ENCODE measurements at regions not wholly inside any gene's neighbourhood (a gene's known extent, or its start where the extent isn't known, plus 50 kb on each side); places are given as distances from the start of the nearest gene placed in this dataset.

DNA sequence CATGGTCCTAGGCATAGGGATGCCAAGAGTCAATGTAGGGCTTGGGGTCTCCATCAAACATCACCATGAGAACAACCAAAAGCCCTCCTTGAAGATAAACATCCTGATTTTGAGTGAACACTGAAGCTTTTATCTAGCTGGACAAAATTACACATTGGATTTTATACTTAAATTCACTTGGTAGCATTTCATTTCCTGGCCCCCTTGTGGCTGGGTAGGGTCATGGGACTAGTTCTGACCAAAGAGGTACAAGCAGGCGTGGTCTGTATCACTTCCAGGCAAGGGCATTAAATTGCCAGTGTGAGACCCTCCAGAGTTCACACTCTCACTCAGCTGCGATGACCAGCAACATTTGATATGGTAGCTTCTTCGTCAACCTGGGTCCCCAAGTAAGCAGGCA lies 320.3 kb downstream of the ACTL7B start:
- peak; percentile 46 for TF ChIP-seq CTCF (IDR thresholded peaks at IDR 0.05; ENCODE audit: extremely low read depth, insufficient read depth, missing control alignments)
- DNase-seq (ENCODE audit: low spot score), result peak; percentile 28
- in situ Hi-C loops (cut with MboI; ENCODE audit: low pct_unique_long_range_greater_than_20kb, low sequenced_read_pairs, unreplicated experiment), result no loop called here

DNA sequence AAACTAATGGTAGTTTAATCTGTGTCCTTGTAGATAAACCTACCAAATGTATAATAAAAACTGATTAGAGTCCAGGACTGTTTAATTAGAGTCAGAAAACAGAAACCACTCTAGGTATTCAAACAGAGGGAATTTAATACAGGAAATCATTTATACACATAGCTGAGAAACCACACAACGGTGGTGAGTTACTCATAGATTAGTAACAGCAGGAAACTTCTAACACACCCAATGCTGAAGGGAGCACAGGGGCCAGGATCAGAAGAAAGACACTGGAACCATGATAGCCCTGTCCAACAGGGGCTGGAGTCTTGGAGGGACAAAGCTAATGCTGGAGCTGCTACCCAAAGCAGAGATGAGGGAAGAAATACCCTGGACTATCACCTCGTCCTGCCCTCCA lies 321.0 kb downstream of the ACTL7B start:
- in situ Hi-C loops (cut with MboI; ENCODE audit: low pct_unique_long_range_greater_than_20kb, low sequenced_read_pairs, unreplicated experiment), result no loop called here
- DNase-seq (ENCODE audit: low spot score), result no peak

GRCh38 chr9:108530141-108530540 lies 325.6 kb downstream of the ACTL7B start:
- in situ Hi-C loops (cut with MboI; ENCODE audit: low pct_unique_long_range_greater_than_20kb, low sequenced_read_pairs, unreplicated experiment), result no loop called here
- no peak for TF ChIP-seq CTCF (IDR thresholded peaks at IDR 0.05; ENCODE audit: extremely low read depth, insufficient read depth, missing control alignments)
- no peak for DNase-seq (ENCODE audit: low spot score)

More for the DNA sequence above, 321.0 kb downstream of the ACTL7B start:
- TF ChIP-seq CTCF (IDR thresholded peaks at IDR 0.05; ENCODE audit: extremely low read depth, insufficient read depth, missing control alignments), result no peak

- no peak for TF ChIP-seq CTCF (IDR thresholded peaks at IDR 0.05; ENCODE audit: extremely low read depth, insufficient read depth, missing control alignments)
- in situ Hi-C loops (cut with MboI; ENCODE audit: low pct_unique_long_range_greater_than_20kb, low sequenced_read_pairs, unreplicated experiment), result no loop called here
- no peak for DNase-seq (ENCODE audit: low spot score)
These were observed 327.6 kb downstream of the ACTL7B start for GRCh38 chr9:108528231-108528630.

- DNase-seq (ENCODE audit: low spot score), result no peak
- no peak for TF ChIP-seq CTCF (IDR thresholded peaks at IDR 0.05; ENCODE audit: extremely low read depth, insufficient read depth, missing control alignments)
- in situ Hi-C loops (cut with MboI; ENCODE audit: low pct_unique_long_range_greater_than_20kb, low sequenced_read_pairs, unreplicated experiment), result no loop called here
These were observed 329.3 kb downstream of the ACTL7B start for GRCh38 chr9:108526518-108526917.

- DNase-seq (ENCODE audit: low spot score), result no peak
- TF ChIP-seq CTCF (IDR thresholded peaks at IDR 0.05; ENCODE audit: extremely low read depth, insufficient read depth, missing control alignments), result no peak
- in situ Hi-C loops (cut with MboI; ENCODE audit: low pct_unique_long_range_greater_than_20kb, low sequenced_read_pairs, unreplicated experiment), result no loop called here
These were observed 330.6 kb downstream of the ACTL7B start for GRCh38 chr9:108525186-108525585.

GRCh38 chr9:108521063-108521590 lies 334.7 kb downstream of the ACTL7B start:
- TF ChIP-seq CTCF (IDR thresholded peaks at IDR 0.05; ENCODE audit: extremely low read depth, insufficient read depth, missing control alignments), result no peak
- no peak for DNase-seq (ENCODE audit: low spot score)
- in situ Hi-C loops (cut with MboI; ENCODE audit: low pct_unique_long_range_greater_than_20kb, low sequenced_read_pairs, unreplicated experiment), result no loop called here
